ENCODE measurements at regions not wholly inside any gene's neighbourhood (a gene's known extent, or its start where the extent isn't known, plus 50 kb on each side); places are given as distances from the start of the nearest gene placed in this dataset.

DNA sequence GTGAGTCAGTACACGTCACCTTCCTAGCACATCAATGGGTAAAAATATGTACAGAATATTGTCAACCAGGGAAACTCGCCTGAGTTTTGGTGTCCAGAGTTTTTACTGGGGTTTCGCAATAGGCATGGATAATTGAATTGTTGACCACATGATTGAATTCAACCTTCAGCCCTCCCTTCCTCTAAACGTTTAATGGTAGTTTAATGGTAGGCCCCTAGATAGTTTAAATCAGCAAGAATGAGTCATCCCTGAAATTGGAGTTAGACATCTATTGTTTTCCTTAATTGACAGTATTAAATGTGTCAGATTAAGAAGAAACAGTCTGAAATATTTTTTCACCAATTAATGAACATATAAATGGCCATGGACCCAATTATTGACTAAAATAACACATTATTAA lies 57.8 kb upstream of the CACNA2D1 start:
- TF ChIP-seq, protein P1, sequence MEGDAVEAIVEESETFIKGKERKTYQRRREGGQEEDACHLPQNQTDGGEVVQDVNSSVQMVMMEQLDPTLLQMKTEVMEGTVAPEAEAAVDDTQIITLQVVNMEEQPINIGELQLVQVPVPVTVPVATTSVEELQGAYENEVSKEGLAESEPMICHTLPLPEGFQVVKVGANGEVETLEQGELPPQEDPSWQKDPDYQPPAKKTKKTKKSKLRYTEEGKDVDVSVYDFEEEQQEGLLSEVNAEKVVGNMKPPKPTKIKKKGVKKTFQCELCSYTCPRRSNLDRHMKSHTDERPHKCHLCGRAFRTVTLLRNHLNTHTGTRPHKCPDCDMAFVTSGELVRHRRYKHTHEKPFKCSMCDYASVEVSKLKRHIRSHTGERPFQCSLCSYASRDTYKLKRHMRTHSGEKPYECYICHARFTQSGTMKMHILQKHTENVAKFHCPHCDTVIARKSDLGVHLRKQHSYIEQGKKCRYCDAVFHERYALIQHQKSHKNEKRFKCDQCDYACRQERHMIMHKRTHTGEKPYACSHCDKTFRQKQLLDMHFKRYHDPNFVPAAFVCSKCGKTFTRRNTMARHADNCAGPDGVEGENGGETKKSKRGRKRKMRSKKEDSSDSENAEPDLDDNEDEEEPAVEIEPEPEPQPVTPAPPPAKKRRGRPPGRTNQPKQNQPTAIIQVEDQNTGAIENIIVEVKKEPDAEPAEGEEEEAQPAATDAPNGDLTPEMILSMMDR (IDR thresholded peaks at IDR 0.05; ENCODE audit: extremely low read depth in 1 of 2, insufficient read depth in 1 of 2, low read depth in 1 of 2, low read length in 2 of 2) = no peak
- TF ChIP-seq MYC (IDR thresholded peaks at IDR 0.05; ENCODE audit: low read depth, low read length) = no peak
